ENCODE measurements at regions not wholly inside any gene's neighbourhood (a gene's known extent, or its start where the extent isn't known, plus 50 kb on each side); places are given as distances from the start of the nearest gene placed in this dataset.

DNA sequence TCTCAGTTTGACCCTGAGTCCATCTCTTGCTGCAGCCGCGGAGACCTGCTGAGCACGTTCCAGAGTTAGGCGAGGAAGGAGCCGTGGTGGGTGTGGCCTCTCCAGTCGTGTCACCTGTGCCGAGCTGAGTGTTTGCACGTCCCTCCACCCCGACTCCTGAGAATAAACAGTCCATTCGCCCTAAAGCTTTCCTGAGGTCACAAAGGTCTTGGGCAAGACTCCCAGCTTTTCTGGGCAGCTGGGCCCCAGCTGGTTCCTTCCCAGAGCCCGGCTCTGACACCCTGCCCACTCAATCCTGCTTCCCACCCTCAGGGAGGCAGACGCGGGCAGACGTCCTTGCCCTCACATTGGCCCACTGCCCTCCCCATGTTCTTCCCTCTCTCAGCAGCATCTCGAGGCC is 142.2 kb downstream of the KCTD15 start:
- no peaks in the 10 kb centered on the region for H3K36me3 ChIP-seq (ENCODE audit: insufficient read depth, low read length)
- H2AFZ ChIP-seq (ENCODE audit: low read depth, low read length), result no peak overlapping the region
- no peak overlapping the region for H3K4me3 ChIP-seq (ENCODE audit: low read length)
- no peaks in the 10 kb centered on the region for H3K4me1 ChIP-seq (ENCODE audit: insufficient read depth, low read length)
- H3K27me3 ChIP-seq (ENCODE audit: insufficient read depth, low read length), result no peaks in the 10 kb centered on the region
- H3K9me3 ChIP-seq (ENCODE audit: low read length), result peaks cover 7% of the 10 kb centered on the region

GRCh38 chr19:33941133-33941532 is 144.5 kb downstream of the KCTD15 start:
- Histone ChIP-seq H3K36me3 (ENCODE audit: insufficient read depth, low read length) (no peaks in the 10 kb centered on the region), H3K4me1 (ENCODE audit: insufficient read depth, low read length) (no peaks in the 10 kb centered on the region), H3K27me3 (ENCODE audit: insufficient read depth, low read length) (peaks cover 3% of the 10 kb centered on the region), H2AFZ (ENCODE audit: low read depth, low read length) (no peak overlapping the region), H3K4me3 (ENCODE audit: low read length) (no peak overlapping the region), H3K9me3 (ENCODE audit: low read length) (no peaks in the 10 kb centered on the region)

DNA sequence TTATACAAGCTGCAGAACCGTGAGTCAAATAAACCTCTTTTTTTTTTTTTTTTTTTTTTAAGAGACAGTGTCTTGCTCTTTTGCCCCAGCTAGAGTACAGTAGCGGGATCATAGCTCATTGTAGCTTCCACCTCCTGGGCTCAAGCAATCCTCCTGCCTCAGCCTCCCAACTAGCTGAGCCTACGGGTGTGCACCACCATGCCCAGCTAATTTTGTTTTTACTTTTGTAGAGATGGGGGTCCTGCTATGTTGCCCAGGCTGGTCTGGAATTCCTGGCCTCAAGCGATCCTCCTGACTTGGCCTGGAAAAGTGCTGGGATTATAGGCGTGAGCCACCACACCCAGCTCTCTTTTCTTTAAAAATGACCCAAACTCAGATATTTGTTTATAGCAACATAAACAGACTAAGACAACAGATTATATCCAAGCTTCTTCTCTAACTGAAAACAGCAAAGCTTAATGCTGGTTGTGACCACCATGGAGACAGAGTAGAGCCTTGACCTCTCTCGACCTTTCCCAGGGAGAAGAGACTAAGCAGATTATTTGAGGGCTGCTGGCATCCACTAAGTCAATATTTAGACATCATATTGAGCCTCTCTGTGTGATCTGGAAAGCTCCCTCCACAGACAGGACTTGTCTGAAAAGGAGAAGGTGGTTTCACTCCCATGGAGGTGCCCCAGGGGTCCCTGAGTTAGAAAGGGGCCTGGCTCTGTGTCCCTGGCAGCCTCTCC is 150.0 kb downstream of the KCTD15 start:
- Histone ChIP-seq H3K27me3 (ENCODE audit: insufficient read depth, low read length) (peaks cover 3% of the 10 kb centered on the region), H3K4me3 (ENCODE audit: low read length) (no peak overlapping the region), H2AFZ (ENCODE audit: low read depth, low read length) (no peak overlapping the region), H3K4me1 (ENCODE audit: insufficient read depth, low read length) (no peaks in the 10 kb centered on the region), H3K9me3 (ENCODE audit: low read length) (no peaks in the 10 kb centered on the region), H3K36me3 (ENCODE audit: insufficient read depth, low read length) (no peaks in the 10 kb centered on the region)

DNA sequence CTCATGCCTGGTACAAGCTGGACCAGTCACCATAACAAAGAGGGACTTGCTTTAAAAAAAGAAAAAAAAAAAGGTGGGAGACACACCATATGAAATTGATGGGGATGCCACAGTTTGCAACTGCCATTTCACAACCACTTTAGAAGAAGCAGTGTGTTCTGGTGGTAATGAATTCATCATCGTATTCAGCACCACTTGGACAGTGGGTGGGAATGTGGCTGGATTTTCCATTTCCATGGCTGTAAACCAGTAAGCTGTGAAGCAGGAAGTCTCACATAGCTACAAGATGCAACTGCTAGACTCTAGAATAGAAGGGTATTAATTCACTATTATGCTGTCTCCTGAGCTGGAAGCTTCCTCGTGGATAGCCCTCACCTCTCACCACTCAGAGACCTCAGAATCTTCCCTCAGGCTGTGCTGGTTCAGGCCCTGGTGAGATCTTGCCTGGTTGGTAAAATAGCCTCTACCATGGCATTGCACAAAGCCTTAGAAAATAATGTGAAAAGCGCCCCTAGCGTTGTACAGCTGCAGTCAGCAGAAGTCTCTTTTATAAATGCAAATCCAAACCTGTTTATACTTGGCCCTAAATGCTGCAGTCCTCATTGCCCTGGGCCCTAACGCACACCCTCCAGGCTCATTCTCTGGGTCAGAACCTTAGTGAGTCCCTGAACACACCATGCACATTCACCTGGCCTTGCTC is 150.7 kb downstream of the KCTD15 start:
- H3K27me3 ChIP-seq (ENCODE audit: insufficient read depth, low read length), result peaks cover 3% of the 10 kb centered on the region
- no peaks in the 10 kb centered on the region for H3K9me3 ChIP-seq (ENCODE audit: low read length)
- no peak overlapping the region for H2AFZ ChIP-seq (ENCODE audit: low read depth, low read length)
- no peaks in the 10 kb centered on the region for H3K36me3 ChIP-seq (ENCODE audit: insufficient read depth, low read length)
- H3K4me1 ChIP-seq (ENCODE audit: insufficient read depth, low read length), result no peaks in the 10 kb centered on the region
- no peak overlapping the region for H3K4me3 ChIP-seq (ENCODE audit: low read length)

GRCh38 chr19:33948651-33949335 is 152.1 kb downstream of the KCTD15 start:
- no peaks in the 10 kb centered on the region for H3K36me3 ChIP-seq (ENCODE audit: insufficient read depth, low read length)
- peaks cover 3% of the 10 kb centered on the region for H3K27me3 ChIP-seq (ENCODE audit: insufficient read depth, low read length)
- no peaks in the 10 kb centered on the region for H3K4me1 ChIP-seq (ENCODE audit: insufficient read depth, low read length)
- H3K9me3 ChIP-seq (ENCODE audit: low read length), result no peaks in the 10 kb centered on the region
- no peak overlapping the region for H3K4me3 ChIP-seq (ENCODE audit: low read length)
- H2AFZ ChIP-seq (ENCODE audit: low read depth, low read length), result no peak overlapping the region

- no peak overlapping the region for H2AFZ ChIP-seq (ENCODE audit: low read depth, low read length)
- no peaks in the 10 kb centered on the region for H3K36me3 ChIP-seq (ENCODE audit: insufficient read depth, low read length)
- no peaks in the 10 kb centered on the region for H3K9me3 ChIP-seq (ENCODE audit: low read length)
- no peaks in the 10 kb centered on the region for H3K4me1 ChIP-seq (ENCODE audit: insufficient read depth, low read length)
- H3K4me3 ChIP-seq (ENCODE audit: low read length), result no peak overlapping the region
- H3K27me3 ChIP-seq (ENCODE audit: insufficient read depth, low read length), result no peaks in the 10 kb centered on the region
These were observed 153.6 kb downstream of the KCTD15 start for GRCh38 chr19:33950091-33950750.

DNA sequence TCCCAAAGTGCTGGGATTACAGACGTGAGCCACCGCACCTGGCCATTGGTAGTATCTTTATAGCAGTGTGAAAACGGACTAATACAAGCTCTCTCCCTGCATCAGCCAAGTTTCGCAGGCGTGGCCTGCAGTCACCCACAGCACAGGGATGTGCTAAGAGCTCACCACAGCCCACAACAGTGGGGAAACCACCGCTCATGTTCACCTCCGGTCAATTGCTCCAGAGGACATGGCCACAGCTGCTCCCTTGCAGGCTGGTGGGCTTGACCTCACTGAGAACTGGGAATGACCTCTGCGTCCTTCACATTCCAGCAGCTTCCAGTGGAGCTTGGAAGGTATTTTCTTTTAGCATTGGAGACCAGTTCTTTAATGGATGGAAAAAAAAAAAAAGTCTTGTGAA is 156.4 kb downstream of the KCTD15 start:
- no peak overlapping the region for H2AFZ ChIP-seq (ENCODE audit: low read depth, low read length)
- no peaks in the 10 kb centered on the region for H3K27me3 ChIP-seq (ENCODE audit: insufficient read depth, low read length)
- H3K36me3 ChIP-seq (ENCODE audit: insufficient read depth, low read length), result no peaks in the 10 kb centered on the region
- H3K4me1 ChIP-seq (ENCODE audit: insufficient read depth, low read length), result no peaks in the 10 kb centered on the region
- H3K9me3 ChIP-seq (ENCODE audit: low read length), result no peaks in the 10 kb centered on the region
- no peak overlapping the region for H3K4me3 ChIP-seq (ENCODE audit: low read length)

DNA sequence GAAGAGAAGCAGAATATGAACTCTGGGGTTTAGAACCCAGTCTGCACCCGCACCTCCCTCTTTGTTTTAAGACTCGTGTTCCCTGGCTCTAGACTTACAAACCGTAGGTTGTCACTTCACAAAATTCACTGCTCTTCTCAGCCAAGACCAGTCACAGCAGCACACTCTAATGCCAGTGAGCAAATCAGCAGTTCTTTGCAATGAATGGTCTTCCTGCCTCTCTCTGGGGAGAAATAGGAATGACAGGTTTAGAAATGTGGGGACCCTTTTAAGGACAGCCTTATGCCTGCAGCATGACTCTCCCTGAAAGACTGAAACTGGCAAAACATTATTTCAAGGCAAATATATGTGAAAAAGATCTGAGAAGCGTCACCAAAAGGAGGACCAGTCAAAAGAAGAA is 156.9 kb downstream of the KCTD15 start:
- Histone ChIP-seq H3K4me1 (ENCODE audit: insufficient read depth, low read length) (no peaks in the 10 kb centered on the region), H2AFZ (ENCODE audit: low read depth, low read length) (no peak overlapping the region), H3K27me3 (ENCODE audit: insufficient read depth, low read length) (no peaks in the 10 kb centered on the region), H3K36me3 (ENCODE audit: insufficient read depth, low read length) (no peaks in the 10 kb centered on the region), H3K9me3 (ENCODE audit: low read length) (no peaks in the 10 kb centered on the region), H3K4me3 (ENCODE audit: low read length) (no peak overlapping the region)

DNA sequence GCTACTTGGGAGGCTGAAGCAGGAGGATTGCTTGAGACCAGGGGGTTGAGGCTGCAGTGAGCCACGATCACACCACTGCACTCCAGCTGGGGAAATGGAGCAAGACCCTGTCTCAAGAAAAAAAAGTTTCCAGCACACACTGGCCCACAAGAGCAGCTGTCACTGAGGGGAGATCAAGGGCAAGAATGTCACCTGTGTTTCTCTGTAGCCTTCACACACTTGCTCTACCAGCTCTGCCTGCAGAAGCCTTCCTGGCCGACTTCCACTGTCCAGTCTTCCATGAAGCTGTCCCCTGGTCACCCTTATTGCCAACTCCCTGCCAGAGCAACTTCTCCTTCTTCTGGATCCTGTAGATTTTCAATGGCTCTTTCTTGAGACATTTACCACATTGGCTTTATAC is 158.0 kb downstream of the KCTD15 start:
- no peak overlapping the region for H3K4me3 ChIP-seq (ENCODE audit: low read length)
- no peaks in the 10 kb centered on the region for H3K9me3 ChIP-seq (ENCODE audit: low read length)
- no peaks in the 10 kb centered on the region for H3K4me1 ChIP-seq (ENCODE audit: insufficient read depth, low read length)
- no peak overlapping the region for H2AFZ ChIP-seq (ENCODE audit: low read depth, low read length)
- no peaks in the 10 kb centered on the region for H3K36me3 ChIP-seq (ENCODE audit: insufficient read depth, low read length)
- H3K27me3 ChIP-seq (ENCODE audit: insufficient read depth, low read length), result no peaks in the 10 kb centered on the region

DNA sequence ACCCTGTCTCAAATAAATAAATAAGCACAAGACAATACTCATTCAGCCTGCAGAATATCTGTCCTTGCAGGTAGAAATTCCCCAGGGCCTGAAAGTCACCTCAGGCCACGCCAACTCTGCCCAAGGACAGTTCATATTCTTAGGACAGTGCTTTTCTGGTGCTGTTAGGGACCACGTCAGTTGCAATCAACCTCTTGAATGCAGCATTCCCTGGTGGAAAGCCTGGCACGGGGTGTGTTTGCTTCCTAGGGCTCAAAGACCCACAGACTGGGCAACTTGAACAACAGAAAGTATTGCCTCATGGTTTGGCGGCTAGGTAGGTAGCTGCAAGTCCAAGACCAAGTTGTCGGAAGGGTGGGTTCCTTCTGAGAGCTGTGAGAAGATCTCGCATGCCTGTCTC is 160.3 kb downstream of the KCTD15 start:
- no peaks in the 10 kb centered on the region for H3K36me3 ChIP-seq (ENCODE audit: insufficient read depth, low read length)
- H3K9me3 ChIP-seq (ENCODE audit: low read length), result no peaks in the 10 kb centered on the region
- no peaks in the 10 kb centered on the region for H3K4me1 ChIP-seq (ENCODE audit: insufficient read depth, low read length)
- H3K27me3 ChIP-seq (ENCODE audit: insufficient read depth, low read length), result no peaks in the 10 kb centered on the region
- H2AFZ ChIP-seq (ENCODE audit: low read depth, low read length), result no peak overlapping the region
- H3K4me3 ChIP-seq (ENCODE audit: low read length), result no peak overlapping the region

DNA sequence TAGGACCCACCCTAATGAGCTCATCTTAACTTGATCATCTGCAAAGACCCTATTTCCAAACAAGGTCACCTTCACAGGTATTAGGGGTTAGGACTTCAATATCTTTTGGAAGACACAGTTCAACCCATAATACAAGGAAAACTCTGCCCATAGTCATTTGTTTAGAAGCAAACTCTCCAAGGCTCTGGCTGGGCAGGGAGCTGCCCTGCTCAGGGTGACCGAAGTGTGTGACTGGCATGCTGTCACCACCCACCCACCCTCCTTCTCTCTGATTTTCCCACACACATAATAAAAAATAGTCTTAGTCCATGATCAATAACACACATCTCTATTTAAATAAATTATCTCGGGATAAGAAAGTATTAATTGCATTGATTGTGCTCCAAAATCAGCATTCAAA is 161.1 kb downstream of the KCTD15 start:
- no peak overlapping the region for H3K4me3 ChIP-seq (ENCODE audit: low read length)
- no peaks in the 10 kb centered on the region for H3K9me3 ChIP-seq (ENCODE audit: low read length)
- no peak overlapping the region for H2AFZ ChIP-seq (ENCODE audit: low read depth, low read length)
- no peaks in the 10 kb centered on the region for H3K27me3 ChIP-seq (ENCODE audit: insufficient read depth, low read length)
- H3K4me1 ChIP-seq (ENCODE audit: insufficient read depth, low read length), result no peaks in the 10 kb centered on the region
- H3K36me3 ChIP-seq (ENCODE audit: insufficient read depth, low read length), result no peaks in the 10 kb centered on the region

GRCh38 chr19:33960566-33960965 is 163.9 kb downstream of the KCTD15 start:
- H3K27me3 ChIP-seq (ENCODE audit: insufficient read depth, low read length), result no peaks in the 10 kb centered on the region
- no peak overlapping the region for H3K4me3 ChIP-seq (ENCODE audit: low read length)
- H3K4me1 ChIP-seq (ENCODE audit: insufficient read depth, low read length), result no peaks in the 10 kb centered on the region
- no peak overlapping the region for H2AFZ ChIP-seq (ENCODE audit: low read depth, low read length)
- H3K9me3 ChIP-seq (ENCODE audit: low read length), result no peaks in the 10 kb centered on the region
- no peaks in the 10 kb centered on the region for H3K36me3 ChIP-seq (ENCODE audit: insufficient read depth, low read length)

GRCh38 chr19:33962161-33962560 is 165.5 kb downstream of the KCTD15 start:
- Histone ChIP-seq H3K9me3 (ENCODE audit: low read length) (no peaks in the 10 kb centered on the region), H3K36me3 (ENCODE audit: insufficient read depth, low read length) (no peaks in the 10 kb centered on the region), H3K27me3 (ENCODE audit: insufficient read depth, low read length) (no peaks in the 10 kb centered on the region), H3K4me3 (ENCODE audit: low read length) (no peak overlapping the region), H3K4me1 (ENCODE audit: insufficient read depth, low read length) (no peaks in the 10 kb centered on the region), H2AFZ (ENCODE audit: low read depth, low read length) (no peak overlapping the region)
